Ascending aorta (tissue), 2 donors: ENCODE measurements at regions not wholly inside any gene's neighbourhood (a gene's known extent, or its start where the extent isn't known, plus 50 kb on each side); places are given as distances from the start of the nearest gene placed in this dataset.
"Not testable (repeated sequence)": the region's sequence is repeated elsewhere in the genome, so short reads cannot be mapped to it uniquely, and the experiment has no call there.

Experiments used
- DNase-seq, 2 donors: peaks; one replicate each; pipeline ENCODE4 v3.0.0-alpha.2; 2019; ENCODE audit warnings: low spot score in 2 of 2
- H3K27ac ChIP-seq, 2 donors: fragments of 200-600 bp; sonication (generic); one replicate each; pipeline ENCODE4 v1.5.1; 2016 to 2017; ENCODE audit warnings: mild to moderate bottlenecking in 1 of 2
- H3K27me3 ChIP-seq: fragments of 200-600 bp; sonication (generic); one replicate; pipeline ENCODE4 v1.5.1; 2017
- H3K36me3 ChIP-seq, 2 donors: fragments of 200-600 bp; sonication (generic); one replicate each; pipeline ENCODE4 v1.5.1; 2016
- H3K4me1 ChIP-seq, 2 donors: fragments of 200-600 bp; sonication (generic); one replicate each; pipeline ENCODE4 v1.5.1; 2016 to 2017; ENCODE audit warnings: mild to moderate bottlenecking in 1 of 2
- H3K4me3 ChIP-seq, 2 donors: fragments of 200-600 bp; sonication (generic); one replicate each; pipeline ENCODE4 v1.5.1; 2016 to 2017; ENCODE audit warnings: mild to moderate bottlenecking in 1 of 2
- H3K9me3 ChIP-seq, 2 donors: fragments of 200-600 bp; sonication (generic); one replicate each; pipeline ENCODE4 v1.5.1; 2016
- intact Hi-C: fragments of 100-400 bp; cut with DNase I; formaldehyde crosslinking; loops from one replicate; pipeline ENCODE4 v1.15.1; 2023
- TF ChIP-seq, protein P1 (sequence below), 3 experiments: fragments of 200-600 bp in 2 of 3; fragments of 450-650 bp in 1 of 3; sonication (generic) in 2 of 3; IDR thresholded peaks; one replicate each; pipeline ENCODE4 v1.5.1; 2016 to 2019; ENCODE audit warnings: antibody characterized with exemption in 3 of 3, mild to moderate bottlenecking in 1 of 3, moderate library complexity in 1 of 3

DNA sequence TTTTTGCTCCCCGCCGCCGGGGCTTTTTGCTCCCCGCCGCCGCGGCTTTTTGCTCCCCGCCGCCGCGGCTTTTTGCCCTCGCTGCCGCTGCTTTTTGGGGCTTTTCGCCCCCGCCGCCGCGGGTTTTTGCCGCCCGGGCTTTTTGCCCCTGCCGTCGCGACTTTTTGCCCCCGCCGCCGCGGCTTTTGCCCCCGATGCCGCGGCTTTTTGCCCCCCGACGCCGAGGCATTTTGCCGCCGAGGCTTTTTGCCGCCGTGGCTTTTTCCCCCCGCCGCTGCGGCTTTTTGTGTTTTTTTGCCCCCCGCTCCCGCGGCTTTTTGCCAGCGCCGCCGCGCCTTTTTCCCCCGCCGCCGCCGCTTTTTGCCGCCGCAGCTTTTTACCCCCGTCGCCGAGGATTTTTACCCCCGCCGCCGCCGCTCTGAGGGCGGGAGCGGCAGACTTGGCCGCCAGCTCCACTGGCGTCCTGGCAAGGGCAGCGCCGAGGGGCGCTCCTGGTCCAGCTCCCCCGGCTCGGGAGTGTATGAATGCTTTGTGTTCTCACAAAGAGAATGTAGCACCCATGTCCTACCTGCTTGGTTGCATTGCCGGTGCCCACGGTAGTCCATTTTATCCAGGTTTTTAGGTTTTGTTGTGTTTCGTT lies 151.7 kb downstream of the KCNJ18 start:
- no peak for DNase-seq
- H3K4me1 ChIP-seq = no peaks in the 10 kb centered on the region
- H3K27ac ChIP-seq = no peak overlapping the region
- H3K36me3 ChIP-seq = no peaks in the 10 kb centered on the region
- TF ChIP-seq, protein P1, sequence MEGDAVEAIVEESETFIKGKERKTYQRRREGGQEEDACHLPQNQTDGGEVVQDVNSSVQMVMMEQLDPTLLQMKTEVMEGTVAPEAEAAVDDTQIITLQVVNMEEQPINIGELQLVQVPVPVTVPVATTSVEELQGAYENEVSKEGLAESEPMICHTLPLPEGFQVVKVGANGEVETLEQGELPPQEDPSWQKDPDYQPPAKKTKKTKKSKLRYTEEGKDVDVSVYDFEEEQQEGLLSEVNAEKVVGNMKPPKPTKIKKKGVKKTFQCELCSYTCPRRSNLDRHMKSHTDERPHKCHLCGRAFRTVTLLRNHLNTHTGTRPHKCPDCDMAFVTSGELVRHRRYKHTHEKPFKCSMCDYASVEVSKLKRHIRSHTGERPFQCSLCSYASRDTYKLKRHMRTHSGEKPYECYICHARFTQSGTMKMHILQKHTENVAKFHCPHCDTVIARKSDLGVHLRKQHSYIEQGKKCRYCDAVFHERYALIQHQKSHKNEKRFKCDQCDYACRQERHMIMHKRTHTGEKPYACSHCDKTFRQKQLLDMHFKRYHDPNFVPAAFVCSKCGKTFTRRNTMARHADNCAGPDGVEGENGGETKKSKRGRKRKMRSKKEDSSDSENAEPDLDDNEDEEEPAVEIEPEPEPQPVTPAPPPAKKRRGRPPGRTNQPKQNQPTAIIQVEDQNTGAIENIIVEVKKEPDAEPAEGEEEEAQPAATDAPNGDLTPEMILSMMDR (IDR thresholded peaks at IDR 0.05) = no peak
- intact Hi-C loops = no loop called here
- no peak overlapping the region for H3K4me3 ChIP-seq
- peaks cover 7% of the 10 kb centered on the region for H3K27me3 ChIP-seq
- peaks cover 4 to 12% of the 10 kb centered on the region in 2 donors for H3K9me3 ChIP-seq

DNA sequence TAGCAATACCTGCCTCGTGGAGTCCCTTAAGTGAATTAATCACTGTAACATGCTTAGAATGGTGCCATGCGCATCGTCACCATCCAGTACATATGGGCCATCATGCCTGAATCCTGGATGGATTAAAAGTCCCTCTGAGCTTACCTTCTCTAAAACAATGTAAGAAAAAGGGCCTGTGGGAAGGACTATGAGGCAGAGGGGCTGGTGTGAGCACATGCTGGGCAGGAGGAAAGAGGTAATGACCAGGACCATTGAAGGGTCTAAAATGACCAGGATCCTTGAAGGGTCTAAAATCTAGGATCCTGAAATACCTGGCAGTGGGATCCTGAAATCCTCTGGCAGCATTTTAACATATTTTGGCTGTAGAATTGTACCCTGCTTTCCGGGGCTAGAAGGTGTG lies 156.2 kb downstream of the KCNJ18 start:
- DNase-seq, intact Hi-C loops, H3K4me3 ChIP-seq, H3K36me3 ChIP-seq, H3K4me1 ChIP-seq, H3K27me3 ChIP-seq, H3K9me3 ChIP-seq, H3K27ac ChIP-seq: not testable (repeated sequence)

DNA sequence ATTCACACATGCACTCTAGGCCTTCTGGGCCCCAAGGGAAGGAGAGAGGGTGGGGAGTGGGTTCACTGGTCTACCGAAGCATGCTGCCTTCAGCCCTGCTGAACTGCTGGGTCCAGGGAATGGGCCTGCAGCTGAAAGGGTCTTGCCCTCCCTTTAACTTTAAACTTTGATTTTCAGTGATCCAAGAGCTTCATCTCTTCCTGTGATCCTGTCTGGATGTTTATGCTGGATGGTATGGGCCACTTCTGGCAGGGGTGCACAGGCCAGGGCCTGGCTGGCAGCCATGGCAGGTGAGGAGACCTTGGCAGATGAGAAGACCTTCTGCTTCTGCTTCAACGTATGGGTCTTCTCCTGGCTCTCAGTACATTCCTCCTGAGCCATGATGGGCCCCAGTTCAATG lies 156.7 kb downstream of the KCNJ18 start:
- DNase-seq, H3K27ac ChIP-seq, H3K36me3 ChIP-seq, H3K27me3 ChIP-seq, H3K4me1 ChIP-seq, H3K4me3 ChIP-seq, H3K9me3 ChIP-seq, intact Hi-C loops: not testable (repeated sequence)

DNA sequence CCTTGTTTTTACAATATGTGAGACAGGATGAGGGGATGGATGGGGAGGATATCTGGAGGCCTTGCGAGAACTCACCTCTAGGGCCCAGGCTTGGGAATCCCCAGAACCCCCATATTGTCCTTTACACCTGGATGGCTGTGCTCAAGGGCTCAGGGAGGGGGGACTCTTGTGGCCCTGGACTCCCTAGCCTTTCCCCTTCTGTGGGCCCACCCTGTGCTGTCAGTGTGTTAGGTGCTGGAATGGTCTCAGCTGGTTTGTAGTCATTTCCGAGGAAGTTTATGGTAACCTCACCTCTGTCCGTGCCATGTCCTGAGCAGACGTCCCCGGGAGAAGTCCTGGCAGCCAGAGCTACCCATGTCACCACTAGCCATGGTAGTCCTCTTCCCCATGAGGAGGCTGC lies 158.3 kb downstream of the KCNJ18 start:
- H3K27ac ChIP-seq, DNase-seq, intact Hi-C loops, H3K4me1 ChIP-seq, H3K4me3 ChIP-seq, H3K9me3 ChIP-seq, H3K36me3 ChIP-seq, H3K27me3 ChIP-seq: not testable (repeated sequence)
